H1 (cell line): ENCODE measurements at regions not wholly inside any gene's neighbourhood (a gene's known extent, or its start where the extent isn't known, plus 50 kb on each side); places are given as distances from the start of the nearest gene placed in this dataset.

Experiments
- CTCF ChIA-PET: fragments of 300-600 bp; sonication (Branson Sonifier 250); formaldehyde crosslinking; loops from one replicate; lab custom pipeline; 2021; ENCODE audit not compliant: partially characterized antibody; lab: Charles Lee
- POLR2A ChIA-PET: fragments of 300-600 bp; sonication (Branson Sonifier 250); formaldehyde crosslinking; loops from one replicate; lab custom pipeline; 2021; ENCODE audit warnings: inconsistent platforms; ENCODE audit not compliant: partially characterized antibody; lab: Charles Lee
- DNase-seq, 2 experiments: peaks; one replicate each; pipeline versions ENCODE4 v3.0.0 to v3.0.0-alpha.2; 2010 to 2022; ENCODE audit warnings: low spot score in 2 of 2, low read depth in 1 of 2, mixed read lengths in 1 of 2
- FAIRE-seq: peaks from 2 replicates; lab custom pipeline; 2011; peaks lifted over from hg19 to GRCh38; lab: Jason Lieb, UNC
- H2AFZ ChIP-seq: 2 replicates; pipeline ENCODE4 v1.8.1; 2012; ENCODE audit warnings: low read length, inconsistent platforms
- H2AK5ac ChIP-seq: 2 replicates; pipeline ENCODE4 v1.6.1; 2013; ENCODE audit warnings: low read depth, low read length
- H2BK120ac ChIP-seq: replicated peaks from 2 replicates; pipeline ENCODE3; 2013; ENCODE audit warnings: low read depth, low read length, inconsistent platforms
- H2BK12ac ChIP-seq: 2 replicates; pipeline ENCODE4 v1.6.1; 2013; ENCODE audit warnings: low read depth, low read length
- H2BK15ac ChIP-seq: 2 replicates; pipeline ENCODE4 v1.6.1; 2013; ENCODE audit warnings: low read length
- H2BK20ac ChIP-seq: 2 replicates; pipeline ENCODE4 v1.6.1; 2013; ENCODE audit warnings: low read length
- H2BK5ac ChIP-seq: 2 replicates; pipeline ENCODE4 v1.6.1; 2013; ENCODE audit warnings: low read depth, low read length
- H3K14ac ChIP-seq: 2 replicates; pipeline ENCODE4 v1.6.1; 2013; ENCODE audit warnings: inconsistent platforms; ENCODE audit not compliant: insufficient read length
- H3K18ac ChIP-seq: 2 replicates; pipeline ENCODE4 v1.6.1; 2013; ENCODE audit warnings: low read length; ENCODE audit errors: extremely low read depth
- H3K23ac ChIP-seq: 2 replicates; pipeline ENCODE4 v1.6.1; 2013; ENCODE audit warnings: inconsistent platforms; ENCODE audit not compliant: insufficient read length
- H3K23me2 ChIP-seq: 2 replicates; pipeline ENCODE4 v1.6.1; 2013; ENCODE audit warnings: low read depth, low read length
- H3K27ac ChIP-seq: 2 replicates; pipeline ENCODE4 v1.6.1; 2011; ENCODE audit warnings: low read depth, low read length, inconsistent platforms
- H3K27me3 ChIP-seq, 4 experiments: replicated peaks in 1 of 4; 1 replicate in 1 of 4; 2 replicates in 3 of 4; pipeline versions ENCODE4 v1.6.1 to v1.8.1; 2011 to 2013; ENCODE audit warnings: low read length in 3 of 4, mild to moderate bottlenecking in 3 of 4, inconsistent platforms in 2 of 4, mixed read lengths in 2 of 4, moderate library complexity in 1 of 4; ENCODE audit not compliant: control insufficient read depth in 3 of 4, insufficient read depth in 3 of 4; ENCODE audit errors: extremely low read depth in 1 of 4
- H3K36me3 ChIP-seq, 4 experiments: 2 replicates each; pipeline versions ENCODE4 v1.6.1 to v1.8.1; 2011 to 2013; ENCODE audit warnings: mild to moderate bottlenecking in 4 of 4, low read length in 3 of 4, moderate library complexity in 2 of 4, control low read depth in 1 of 4, inconsistent platforms in 1 of 4; ENCODE audit not compliant: insufficient read depth in 4 of 4, control insufficient read depth in 2 of 4
- H3K4ac ChIP-seq: replicated peaks from 2 replicates; pipeline ENCODE3; 2013; ENCODE audit warnings: low read length, low read depth, mixed read lengths, inconsistent platforms; ENCODE audit not compliant: insufficient read length
- H3K4me1 ChIP-seq, 4 experiments: replicated peaks in 1 of 4; 1 replicate in 1 of 4; 2 replicates in 3 of 4; pipeline versions ENCODE4 v1.6.1 to v1.8.1; 2011 to 2013; ENCODE audit warnings: low read length in 3 of 4, inconsistent platforms in 2 of 4, mixed read lengths in 1 of 4; ENCODE audit not compliant: insufficient read depth in 4 of 4, control insufficient read depth in 3 of 4
- H3K4me2 ChIP-seq, 2 experiments: 2 replicates each; pipeline versions ENCODE4 v1.6.1 to v1.8.1; 2011 to 2013; ENCODE audit warnings: low read depth in 2 of 2, low read length in 2 of 2, control low read depth in 1 of 2, inconsistent platforms in 1 of 2, mild to moderate bottlenecking in 1 of 2; ENCODE audit not compliant: insufficient read depth in 1 of 2
- H3K4me3 ChIP-seq, 4 experiments: fragments of 200-600, 300-600 bp in 1 of 4; sonication (generic), shearing (Covaris generic), sonication (Bioruptor Twin) in 1 of 4; 2 replicates each; pipeline versions ENCODE4 v1.5.1 to v1.8.1; 2011 to 2016; ENCODE audit warnings: low read length in 4 of 4, low read depth in 3 of 4, control low read depth in 2 of 4, inconsistent platforms in 2 of 4, mild to moderate bottlenecking in 2 of 4, mixed read lengths in 1 of 4, moderate library complexity in 1 of 4; ENCODE audit not compliant: insufficient read depth in 2 of 4; ENCODE audit errors: extremely low read depth in 1 of 4
- H3K56ac ChIP-seq: replicated peaks from 2 replicates; pipeline ENCODE3; 2013; ENCODE audit warnings: low read depth, mild to moderate bottlenecking, mixed read lengths, low read length, inconsistent platforms; ENCODE audit not compliant: insufficient read length
- H3K79me1 ChIP-seq: 2 replicates; pipeline ENCODE4 v1.6.1; 2013; ENCODE audit warnings: low read depth, low read length, control low read depth
- H3K79me2 ChIP-seq, 2 experiments: 2 replicates each; pipeline versions ENCODE4 v1.6.1 to v1.8.1; 2012 to 2013; ENCODE audit warnings: low read length in 2 of 2, mild to moderate bottlenecking in 2 of 2, inconsistent platforms in 1 of 2; ENCODE audit not compliant: insufficient read depth in 2 of 2, control insufficient read depth in 1 of 2
- H3K9ac ChIP-seq, 4 experiments: replicated peaks in 1 of 4; 1 replicate in 1 of 4; 2 replicates in 3 of 4; pipeline versions ENCODE4 v1.6.1 to v1.8.1; 2011 to 2013; ENCODE audit warnings: low read depth in 3 of 4, low read length in 3 of 4, control low read depth in 2 of 4, mild to moderate bottlenecking in 2 of 4, moderate library complexity in 2 of 4, inconsistent platforms in 1 of 4; ENCODE audit errors: extremely low read depth in 1 of 4
- H3K9me3 ChIP-seq, 2 experiments: 2 replicates each; pipeline versions ENCODE4 v1.6.1 to v1.8.1; 2012 to 2013; ENCODE audit warnings: mild to moderate bottlenecking in 2 of 2, moderate library complexity in 2 of 2, control low read depth in 1 of 2, inconsistent platforms in 1 of 2, low read depth in 1 of 2, low read length in 1 of 2, mixed read lengths in 1 of 2; ENCODE audit not compliant: insufficient read depth in 2 of 2
- H4K20me1 ChIP-seq, 2 experiments: replicated peaks in 1 of 2; 2 replicates each; pipeline versions ENCODE3 to v1.8.1; 2011 to 2013; ENCODE audit warnings: inconsistent platforms in 2 of 2, low read length in 2 of 2, mild to moderate bottlenecking in 1 of 2; ENCODE audit not compliant: insufficient read depth in 2 of 2, control insufficient read depth in 1 of 2
- H4K5ac ChIP-seq: 2 replicates; pipeline ENCODE4 v1.6.1; 2013; ENCODE audit warnings: low read length, low read depth, mixed read lengths, inconsistent platforms; ENCODE audit not compliant: insufficient read length
- H4K8ac ChIP-seq: 2 replicates; pipeline ENCODE4 v1.8.0; 2013; ENCODE audit warnings: mild to moderate bottlenecking, moderate library complexity, low read length, inconsistent platforms; ENCODE audit not compliant: insufficient read depth; ENCODE audit errors: extremely low read depth
- H4K91ac ChIP-seq: replicated peaks from 2 replicates; pipeline ENCODE3; 2013; ENCODE audit warnings: low read length, mixed read lengths, inconsistent platforms; ENCODE audit not compliant: insufficient read length
- BCL11A ChIP-seq, 2 experiments: IDR thresholded peaks; one replicate each; pipeline ENCODE4 v1.6.1; 2011; ENCODE audit warnings: low read depth in 2 of 2, low read length in 2 of 2, mild to moderate bottlenecking in 2 of 2
- CREB1 ChIP-seq: IDR thresholded peaks from 2 replicates; pipeline ENCODE4 v1.6.1; 2012; ENCODE audit warnings: inconsistent platforms
- EZH2 ChIP-seq: fragments of 200-600 bp; sonication (generic); IDR thresholded peaks from 2 replicates; pipeline ENCODE4 v1.7.1; 2012; ENCODE audit warnings: low read depth, mild to moderate bottlenecking, moderate library complexity, low read length, inconsistent platforms; ENCODE audit not compliant: severe bottlenecking
- NANOG ChIP-seq: IDR thresholded peaks from 2 replicates; pipeline ENCODE4 v1.6.1; 2011; ENCODE audit warnings: low read length, low read depth, mild to moderate bottlenecking, inconsistent platforms; ENCODE audit not compliant: insufficient read depth, poor library complexity, severe bottlenecking
- PHF8 ChIP-seq: fragments of 200-600 bp; sonication (generic); conservative IDR thresholded peaks from 2 replicates; pipeline ENCODE4 v1.7.1; 2012; ENCODE audit warnings: low read depth, mild to moderate bottlenecking, inconsistent platforms, low read length, moderate library complexity
- RAD21 ChIP-seq, 2 experiments: IDR thresholded peaks in 1 of 2; conservative IDR thresholded peaks in 1 of 2; 2 replicates each; pipeline ENCODE4 v1.6.1; 2011; ENCODE audit warnings: low read depth in 2 of 2, low read length in 2 of 2, improper control_type of control experiment in 1 of 2, inconsistent platforms in 1 of 2, mild to moderate bottlenecking in 1 of 2, moderate library complexity in 1 of 2
- SIRT6 ChIP-seq: IDR thresholded peaks from one replicate; pipeline ENCODE4 v1.7.1; 2012; ENCODE audit warnings: low read length, inconsistent platforms
- SIX5 ChIP-seq: IDR thresholded peaks from 2 replicates; pipeline ENCODE4 v1.6.1; 2011; ENCODE audit warnings: mild to moderate bottlenecking, low read depth, low read length
- TAF1 ChIP-seq: IDR thresholded peaks from 2 replicates; pipeline ENCODE4 v1.6.1; 2011; ENCODE audit warnings: mild to moderate bottlenecking, low read depth, low read length
- TEAD4 ChIP-seq: IDR thresholded peaks from 2 replicates; pipeline ENCODE4 v1.6.1; 2012; ENCODE audit warnings: low read depth, low read length, inconsistent platforms, mixed read lengths
- TF ChIP-seq, protein P1 (sequence below): IDR thresholded peaks from 2 replicates; pipeline ENCODE4 v1.6.1; 2011; ENCODE audit warnings: low read length, improper control_type of control experiment
- TF ChIP-seq, protein P2 (sequence below): IDR thresholded peaks from 2 replicates; pipeline ENCODE4 v1.6.1; 2012; ENCODE audit warnings: inconsistent platforms

GRCh38 chr1:82704966-82705365 is 904.2 kb downstream of the ADGRL2 start:
- H3K14ac ChIP-seq, result no peak overlapping the region
- no peak for TF ChIP-seq SIX5
- TF ChIP-seq, protein P1, sequence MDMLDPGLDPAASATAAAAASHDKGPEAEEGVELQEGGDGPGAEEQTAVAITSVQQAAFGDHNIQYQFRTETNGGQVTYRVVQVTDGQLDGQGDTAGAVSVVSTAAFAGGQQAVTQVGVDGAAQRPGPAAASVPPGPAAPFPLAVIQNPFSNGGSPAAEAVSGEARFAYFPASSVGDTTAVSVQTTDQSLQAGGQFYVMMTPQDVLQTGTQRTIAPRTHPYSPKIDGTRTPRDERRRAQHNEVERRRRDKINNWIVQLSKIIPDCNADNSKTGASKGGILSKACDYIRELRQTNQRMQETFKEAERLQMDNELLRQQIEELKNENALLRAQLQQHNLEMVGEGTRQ, result no peak
- TF ChIP-seq, protein P2, sequence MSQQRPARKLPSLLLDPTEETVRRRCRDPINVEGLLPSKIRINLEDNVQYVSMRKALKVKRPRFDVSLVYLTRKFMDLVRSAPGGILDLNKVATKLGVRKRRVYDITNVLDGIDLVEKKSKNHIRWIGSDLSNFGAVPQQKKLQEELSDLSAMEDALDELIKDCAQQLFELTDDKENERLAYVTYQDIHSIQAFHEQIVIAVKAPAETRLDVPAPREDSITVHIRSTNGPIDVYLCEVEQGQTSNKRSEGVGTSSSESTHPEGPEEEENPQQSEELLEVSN, result no peak
- no peak for TF ChIP-seq TEAD4
- TF ChIP-seq NANOG, result no peak
- TF ChIP-seq TAF1, result no peak
- TF ChIP-seq EZH2, result no peak
- TF ChIP-seq SIRT6, result no peak
- TF ChIP-seq PHF8, result no peak
- no peak for TF ChIP-seq CREB1
- no peak for TF ChIP-seq RAD21 (IDR thresholded peaks at IDR 0.05 in 1 of 2, conservative IDR thresholded peaks at IDR 0.05 in 1 of 2; ENCODE audit: low read depth in 2 of 2, low read length in 2 of 2)
- TF ChIP-seq BCL11A (IDR thresholded peaks at IDR 0.05; ENCODE audit: low read depth in 2 of 2, low read length in 2 of 2), result no peak
- no peaks in the 10 kb centered on the region for H3K23me2 ChIP-seq
- H2BK5ac ChIP-seq, result no peak overlapping the region
- H2BK20ac ChIP-seq, result no peak overlapping the region
- H2AFZ ChIP-seq, result no peak overlapping the region
- H3K79me1 ChIP-seq, result no peaks in the 10 kb centered on the region
- H2AK5ac ChIP-seq, result no peak overlapping the region
- no peaks in the 10 kb centered on the region for H3K9me3 ChIP-seq
- H3K56ac ChIP-seq, result no peak overlapping the region
- no peak overlapping the region for H4K8ac ChIP-seq
- H3K4me1 ChIP-seq, result no peaks in the 10 kb centered on the region
- H3K4ac ChIP-seq, result no peak overlapping the region
- no peak overlapping the region for H3K23ac ChIP-seq
- ChIA-PET POLR2A (no interaction called here), CTCF (no interaction called here)
- H2BK12ac ChIP-seq, result no peak overlapping the region
- H2BK120ac ChIP-seq, result no peak overlapping the region
- H3K18ac ChIP-seq, result no peak overlapping the region
- DNase-seq (no peak), FAIRE-seq (no peak)
- no peak overlapping the region for H4K5ac ChIP-seq
- H3K36me3 ChIP-seq, result no peaks in the 10 kb centered on the region
- H3K4me3 ChIP-seq, result no peak overlapping the region
- no peak overlapping the region for H3K4me2 ChIP-seq
- no peak overlapping the region for H3K9ac ChIP-seq
- no peak overlapping the region for H3K27ac ChIP-seq
- no peak overlapping the region for H4K91ac ChIP-seq
- H4K20me1 ChIP-seq, result no peaks in the 10 kb centered on the region
- H3K79me2 ChIP-seq, result no peaks in the 10 kb centered on the region
- no peak overlapping the region for H2BK15ac ChIP-seq
- no peaks in the 10 kb centered on the region for H3K27me3 ChIP-seq
